Testis (tissue), 2 donors: ENCODE measurements at regions not wholly inside any gene's neighbourhood (a gene's known extent, or its start where the extent isn't known, plus 50 kb on each side); places are given as distances from the start of the nearest gene placed in this dataset.

Experiments
- POLR2A ChIP-seq: fragments of 450-650 bp; IDR thresholded peaks from one replicate; pipeline ENCODE4 v1.6.1; 2017; ENCODE audit warnings: antibody characterized with exemption, mild to moderate bottlenecking, moderate library complexity
- TF ChIP-seq, protein P1 (sequence below), 3 experiments: fragments of 450-650 bp in 2 of 3; fragments of 200-600 bp in 1 of 3; sonication (generic) in 1 of 3; IDR thresholded peaks; one replicate each; pipeline ENCODE4 v1.5.1; 2016 to 2019; ENCODE audit warnings: antibody characterized with exemption in 3 of 3, mild to moderate bottlenecking in 2 of 3, moderate library complexity in 1 of 3

DNA sequence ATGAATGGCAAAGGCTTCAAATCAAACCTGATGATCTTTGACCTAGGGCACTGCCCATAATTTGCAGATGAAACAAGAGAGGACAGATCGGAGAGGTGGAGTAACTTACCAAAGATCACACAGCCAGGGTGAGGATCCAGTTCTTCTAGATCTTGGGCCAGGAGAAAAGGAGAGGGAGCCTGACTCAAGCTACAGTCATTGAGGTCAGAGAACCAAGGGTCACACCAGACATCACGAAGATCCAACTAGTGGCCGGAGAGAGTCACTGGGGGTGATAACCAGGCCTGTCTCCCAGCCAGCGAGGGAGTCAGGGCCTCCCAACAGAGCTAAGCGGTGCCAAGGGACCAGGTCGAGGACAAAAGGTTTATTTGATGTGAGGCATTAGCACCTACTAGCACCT, 115.0 kb downstream of the RIPK4 start:
- TF ChIP-seq, protein P1, sequence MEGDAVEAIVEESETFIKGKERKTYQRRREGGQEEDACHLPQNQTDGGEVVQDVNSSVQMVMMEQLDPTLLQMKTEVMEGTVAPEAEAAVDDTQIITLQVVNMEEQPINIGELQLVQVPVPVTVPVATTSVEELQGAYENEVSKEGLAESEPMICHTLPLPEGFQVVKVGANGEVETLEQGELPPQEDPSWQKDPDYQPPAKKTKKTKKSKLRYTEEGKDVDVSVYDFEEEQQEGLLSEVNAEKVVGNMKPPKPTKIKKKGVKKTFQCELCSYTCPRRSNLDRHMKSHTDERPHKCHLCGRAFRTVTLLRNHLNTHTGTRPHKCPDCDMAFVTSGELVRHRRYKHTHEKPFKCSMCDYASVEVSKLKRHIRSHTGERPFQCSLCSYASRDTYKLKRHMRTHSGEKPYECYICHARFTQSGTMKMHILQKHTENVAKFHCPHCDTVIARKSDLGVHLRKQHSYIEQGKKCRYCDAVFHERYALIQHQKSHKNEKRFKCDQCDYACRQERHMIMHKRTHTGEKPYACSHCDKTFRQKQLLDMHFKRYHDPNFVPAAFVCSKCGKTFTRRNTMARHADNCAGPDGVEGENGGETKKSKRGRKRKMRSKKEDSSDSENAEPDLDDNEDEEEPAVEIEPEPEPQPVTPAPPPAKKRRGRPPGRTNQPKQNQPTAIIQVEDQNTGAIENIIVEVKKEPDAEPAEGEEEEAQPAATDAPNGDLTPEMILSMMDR (IDR thresholded peaks at IDR 0.05) = no peak
- TF ChIP-seq POLR2A = no peak
